OCI-LY7 (cell line): ENCODE measurements at regions not wholly inside any gene's neighbourhood (a gene's known extent, or its start where the extent isn't known, plus 50 kb on each side); places are given as distances from the start of the nearest gene placed in this dataset.

Experiments
- BruUV-seq: library from RNA; stranded (reverse); fragments of 400-500 nt; replicated peaks from 2 replicates; lab custom pipeline; 2021; lab: Mats Ljungman, UMichigan
- CTCF ChIA-PET: fragments of 300-600 bp; sonication (Branson Sonifier 250); formaldehyde crosslinking; loops from one replicate; lab custom pipeline; 2022; ENCODE audit warnings: antibody characterized with exemption; ENCODE audit not compliant: unreplicated experiment; lab: Charles Lee
- POLR2A ChIA-PET: fragments of 300-600 bp; sonication (Branson Sonifier 250); formaldehyde crosslinking; loops from one replicate; lab custom pipeline; 2022; ENCODE audit warnings: antibody characterized with exemption; lab: Charles Lee
- DNase-seq: peaks from one replicate; pipeline ENCODE4 v3.0.0-alpha.2; 2015; ENCODE audit warnings: low spot score
- H2AFZ ChIP-seq: fragments of 200-600 bp; sonication (generic), shearing (Covaris generic); 2 replicates; pipeline ENCODE4 v1.6.1; 2014; ENCODE audit warnings: mild to moderate bottlenecking, antibody characterized with exemption, low read length, moderate library complexity
- H3K27ac ChIP-seq: fragments of 200-600 bp; sonication (generic); 2 replicates; pipeline ENCODE4 v1.5.1; 2014; ENCODE audit warnings: mixed run types, low read depth, mild to moderate bottlenecking, moderate library complexity, low read length, inconsistent platforms; ENCODE audit not compliant: poor library complexity, severe bottlenecking
- H3K36me3 ChIP-seq: fragments of 200-600 bp; sonication (generic); 2 replicates; pipeline ENCODE4 v1.6.1; 2014; ENCODE audit warnings: mild to moderate bottlenecking, antibody characterized with exemption, low read length, moderate library complexity, mixed read lengths; ENCODE audit not compliant: insufficient read depth
- H3K4me1 ChIP-seq: fragments of 200-600 bp; sonication (generic); 2 replicates; pipeline ENCODE4 v1.5.1; 2014; ENCODE audit warnings: mild to moderate bottlenecking, low read length; ENCODE audit not compliant: insufficient read depth, poor library complexity, severe bottlenecking
- H3K4me2 ChIP-seq: fragments of 200-600 bp; sonication (generic); 2 replicates; pipeline ENCODE4 v1.6.1; 2014; ENCODE audit warnings: mild to moderate bottlenecking, low read length
- H3K4me3 ChIP-seq: fragments of 200-600 bp; sonication (generic); 2 replicates; pipeline ENCODE4 v1.5.1; 2014; ENCODE audit warnings: mild to moderate bottlenecking, low read depth, low read length; ENCODE audit not compliant: poor library complexity, severe bottlenecking
- H3K79me2 ChIP-seq: fragments of 200-600 bp; sonication (generic); 2 replicates; pipeline ENCODE4 v1.6.1; 2016; ENCODE audit warnings: low read depth, mild to moderate bottlenecking, low read length, moderate library complexity, mixed read lengths; ENCODE audit not compliant: insufficient read depth
- H3K9me2 ChIP-seq: fragments of 200-600 bp; sonication (generic); 2 replicates; pipeline ENCODE4 v1.6.1; 2016; ENCODE audit warnings: mild to moderate bottlenecking, low read length, mixed read lengths; ENCODE audit not compliant: insufficient read depth
- H3K9me3 ChIP-seq: fragments of 200-600 bp; sonication (generic); 2 replicates; pipeline ENCODE4 v1.6.1; 2014; ENCODE audit warnings: mild to moderate bottlenecking, mixed run types, low read length, mixed read lengths
- H4K20me1 ChIP-seq: fragments of 200-600 bp; sonication (generic); 2 replicates; pipeline ENCODE4 v1.6.1; 2014; ENCODE audit warnings: mild to moderate bottlenecking, antibody characterized with exemption, low read length, moderate library complexity, mixed read lengths; ENCODE audit not compliant: insufficient read depth
- EZH2phosphoT487 ChIP-seq: fragments of 200-600 bp; sonication (generic); IDR thresholded peaks from 2 replicates; pipeline ENCODE4 v1.6.1; 2018; ENCODE audit warnings: low read depth, borderline replicate concordance, mild to moderate bottlenecking, mixed run types, antibody characterized with exemption, low read length, moderate library complexity, mixed read lengths
- intact Hi-C: fragments of 100-400 bp; cut with micrococcal nuclease; formaldehyde crosslinking; loops from one replicate; pipeline ENCODE4 v1.10.0; 2022; ENCODE audit not compliant: unreplicated experiment
- TF ChIP-seq, protein P1 (sequence below): fragments of 200-600 bp; sonication (generic); conservative IDR thresholded peaks from 2 replicates; pipeline ENCODE4 v1.5.1; 2014; ENCODE audit warnings: mild to moderate bottlenecking, antibody characterized with exemption, low read length, moderate library complexity, mixed read lengths

- intact Hi-C loops = no loop called here
- ChIA-PET POLR2A (no interaction called here), CTCF (no interaction called here)
- BruUV-seq = no TSS peak
- TF ChIP-seq, protein P1, sequence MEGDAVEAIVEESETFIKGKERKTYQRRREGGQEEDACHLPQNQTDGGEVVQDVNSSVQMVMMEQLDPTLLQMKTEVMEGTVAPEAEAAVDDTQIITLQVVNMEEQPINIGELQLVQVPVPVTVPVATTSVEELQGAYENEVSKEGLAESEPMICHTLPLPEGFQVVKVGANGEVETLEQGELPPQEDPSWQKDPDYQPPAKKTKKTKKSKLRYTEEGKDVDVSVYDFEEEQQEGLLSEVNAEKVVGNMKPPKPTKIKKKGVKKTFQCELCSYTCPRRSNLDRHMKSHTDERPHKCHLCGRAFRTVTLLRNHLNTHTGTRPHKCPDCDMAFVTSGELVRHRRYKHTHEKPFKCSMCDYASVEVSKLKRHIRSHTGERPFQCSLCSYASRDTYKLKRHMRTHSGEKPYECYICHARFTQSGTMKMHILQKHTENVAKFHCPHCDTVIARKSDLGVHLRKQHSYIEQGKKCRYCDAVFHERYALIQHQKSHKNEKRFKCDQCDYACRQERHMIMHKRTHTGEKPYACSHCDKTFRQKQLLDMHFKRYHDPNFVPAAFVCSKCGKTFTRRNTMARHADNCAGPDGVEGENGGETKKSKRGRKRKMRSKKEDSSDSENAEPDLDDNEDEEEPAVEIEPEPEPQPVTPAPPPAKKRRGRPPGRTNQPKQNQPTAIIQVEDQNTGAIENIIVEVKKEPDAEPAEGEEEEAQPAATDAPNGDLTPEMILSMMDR = no peak
- TF ChIP-seq EZH2phosphoT487 = no peak
- no peaks in the 10 kb centered on the region for H3K9me3 ChIP-seq
- DNase-seq = no peak
- no peaks in the 10 kb centered on the region for H3K36me3 ChIP-seq
- no peak overlapping the region for H3K27ac ChIP-seq
- no peaks in the 10 kb centered on the region for H3K4me1 ChIP-seq
- no peaks in the 10 kb centered on the region for H3K9me2 ChIP-seq
- no peaks in the 10 kb centered on the region for H4K20me1 ChIP-seq
- H3K79me2 ChIP-seq = no peaks in the 10 kb centered on the region
- H3K4me2 ChIP-seq = no peak overlapping the region
- H3K4me3 ChIP-seq = no peak overlapping the region
- no peak overlapping the region for H2AFZ ChIP-seq
Measured at GRCh38 chr4:14337892-14338584, 664.2 kb upstream of the CPEB2 start.

DNA sequence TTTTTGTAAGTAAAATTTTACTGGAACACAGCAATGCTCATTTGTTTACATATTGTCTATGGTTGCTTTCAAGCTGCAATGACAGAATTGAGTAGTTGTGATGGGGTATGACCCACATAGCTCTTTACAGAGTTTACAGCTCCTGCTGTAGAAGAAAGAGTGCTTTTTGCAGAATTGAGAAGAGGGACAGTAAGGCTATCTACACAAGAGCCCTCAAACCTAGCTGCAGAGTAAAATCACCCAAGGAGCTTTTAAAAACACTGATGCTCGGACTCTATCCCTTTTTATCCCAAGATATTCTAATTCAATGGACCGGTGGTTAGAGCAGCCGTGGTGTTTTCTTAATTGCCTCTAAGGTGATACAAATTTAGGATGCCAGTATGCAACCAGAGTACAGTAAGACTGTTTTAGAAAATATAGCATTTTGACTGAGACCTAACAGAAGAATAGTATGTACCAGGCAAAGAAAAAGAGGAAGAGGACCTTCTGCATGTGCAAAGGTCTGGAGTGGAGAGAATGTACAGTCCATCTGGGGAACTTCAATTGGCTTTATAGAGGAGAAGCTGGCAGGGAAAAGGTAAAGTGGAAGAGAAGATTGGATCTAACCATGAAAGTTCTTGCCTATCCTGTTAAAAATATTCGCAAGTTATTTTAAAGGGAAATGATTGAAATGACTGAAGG, 663.6 kb upstream of the CPEB2 start:
- no peak overlapping the region for H3K4me3 ChIP-seq
- H3K4me1 ChIP-seq = no peaks in the 10 kb centered on the region
- H3K4me2 ChIP-seq = no peak overlapping the region
- no peaks in the 10 kb centered on the region for H3K36me3 ChIP-seq
- no TSS peak for BruUV-seq
- TF ChIP-seq, protein P1 = no peak
- no peak for TF ChIP-seq EZH2phosphoT487
- no peaks in the 10 kb centered on the region for H3K9me2 ChIP-seq
- H2AFZ ChIP-seq = no peak overlapping the region
- ChIA-PET CTCF (no interaction called here), POLR2A (no interaction called here)
- H3K27ac ChIP-seq = no peak overlapping the region
- H3K79me2 ChIP-seq = no peaks in the 10 kb centered on the region
- no peaks in the 10 kb centered on the region for H3K9me3 ChIP-seq
- no peak for DNase-seq
- no peaks in the 10 kb centered on the region for H4K20me1 ChIP-seq
- intact Hi-C loops = no loop called here

- DNase-seq = no peak
- Histone ChIP-seq H3K9me2 (no peaks in the 10 kb centered on the region), H4K20me1 (no peaks in the 10 kb centered on the region), H3K4me2 (no peak overlapping the region), H3K4me1 (no peaks in the 10 kb centered on the region), H3K27ac (no peak overlapping the region), H3K4me3 (no peak overlapping the region), H3K36me3 (no peaks in the 10 kb centered on the region), H3K79me2 (no peaks in the 10 kb centered on the region), H3K9me3 (no peaks in the 10 kb centered on the region), H2AFZ (no peak overlapping the region)
- BruUV-seq = no TSS peak
- TF ChIP-seq EZH2phosphoT487 = no peak
- TF ChIP-seq, protein P1 = no peak
- POLR2A ChIA-PET = no interaction called here
- CTCF ChIA-PET = no interaction called here
- intact Hi-C loops = no loop called here
Measured at GRCh38 chr4:14339715-14340114, 662.6 kb upstream of the CPEB2 start.
